ENCODE measurements at regions not wholly inside any gene's neighbourhood (a gene's known extent, or its start where the extent isn't known, plus 50 kb on each side); places are given as distances from the start of the nearest gene placed in this dataset.

GRCh38 chr17:15177343-15177742 lies 87.8 kb downstream of the PMP22 start:
- H3K27me3 ChIP-seq: peaks cover 0 to 22% (median 0%) of the 10 kb centered on the region in 4 donors
- no peaks in the 10 kb centered on the region for H3K36me3 ChIP-seq
- no peaks in the 10 kb centered on the region for H3K9me3 ChIP-seq
- 96% methylated on average over 2 of the region's 2 CpGs for WGBS
- peak; percentile 64 for DNase-seq (ENCODE audit: extremely low spot score)
- no peak for TF ChIP-seq CTCF (IDR thresholded peaks at IDR 0.05)
- no peak for TF ChIP-seq POLR2AphosphoS5 (IDR thresholded peaks at IDR 0.05)
- no peak for TF ChIP-seq EP300 (IDR thresholded peaks at IDR 0.05)
- no peak for TF ChIP-seq POLR2A (IDR thresholded peaks at IDR 0.05; ENCODE audit: low read depth)
- intact Hi-C loops (cut with DNase I): no loop called here
- H3K4me1 ChIP-seq: no peaks in the 10 kb centered on the region
- H3K4me3 ChIP-seq: no peak overlapping the region
- H3K27ac ChIP-seq (replicated peaks in 1 of 4): no peak overlapping the region

GRCh38 chr17:15175356-15175755 lies 89.8 kb downstream of the PMP22 start:
- Histone ChIP-seq H3K9me3 (no peaks in the 10 kb centered on the region), H3K27ac (replicated peaks in 1 of 4) (no peak overlapping the region), H3K4me3 (no peak overlapping the region), H3K4me1 (peaks cover 0 to 4% (median 0%) of the 10 kb centered on the region in 4 donors), H3K27me3 (peaks cover 0 to 22% (median 0%) of the 10 kb centered on the region in 4 donors), H3K36me3 (no peaks in the 10 kb centered on the region)
- peak; percentile 29 for DNase-seq (ENCODE audit: extremely low spot score)
- TF ChIP-seq POLR2A (IDR thresholded peaks at IDR 0.05; ENCODE audit: low read depth): no peak
- no peak for TF ChIP-seq CTCF (IDR thresholded peaks at IDR 0.05)
- no peak for TF ChIP-seq POLR2AphosphoS5 (IDR thresholded peaks at IDR 0.05)
- TF ChIP-seq EP300 (IDR thresholded peaks at IDR 0.05): no peak
- intact Hi-C loops (cut with DNase I): no loop called here
- WGBS: 59% methylated on average over 7 of the region's 7 CpGs

GRCh38 chr17:15171167-15172047 lies 93.7 kb downstream of the PMP22 start:
- intact Hi-C loops (cut with DNase I): no loop called here

GRCh38 chr17:15169676-15170075 lies 95.5 kb downstream of the PMP22 start:
- no peak overlapping the region for H3K27ac ChIP-seq (replicated peaks in 1 of 4)
- H3K9me3 ChIP-seq: no peaks in the 10 kb centered on the region
- no peak overlapping the region for H3K4me3 ChIP-seq
- TF ChIP-seq EP300 (IDR thresholded peaks at IDR 0.05): no peak
- no peak for TF ChIP-seq POLR2A (IDR thresholded peaks at IDR 0.05; ENCODE audit: low read depth)
- no peak for TF ChIP-seq CTCF (IDR thresholded peaks at IDR 0.05)
- TF ChIP-seq POLR2AphosphoS5 (IDR thresholded peaks at IDR 0.05): no peak
- intact Hi-C loops (cut with DNase I): no loop called here
- WGBS: 69% methylated on average over 2 of the region's 2 CpGs
- peak; percentile 3 for DNase-seq (ENCODE audit: extremely low spot score)
- H3K4me1 ChIP-seq: peaks cover 0 to 4% (median 0%) of the 10 kb centered on the region in 4 donors
- H3K36me3 ChIP-seq: no peaks in the 10 kb centered on the region
- peaks cover 0 to 31% (median 0%) of the 10 kb centered on the region in 4 donors for H3K27me3 ChIP-seq

More at GRCh38 chr17:15171167-15172047, 93.7 kb downstream of the PMP22 start:
- peaks cover 0 to 38% (median 0%) of the 10 kb centered on the region in 4 donors for H3K27me3 ChIP-seq
- 46% methylated on average over 9 of the region's 9 CpGs for WGBS
- no peaks in the 10 kb centered on the region for H3K36me3 ChIP-seq
- no peaks in the 10 kb centered on the region for H3K9me3 ChIP-seq
- TF ChIP-seq EP300 (IDR thresholded peaks at IDR 0.05) (no peak), CTCF (IDR thresholded peaks at IDR 0.05) (peak; percentile 44 to 74 (median 47))
- H3K4me3 ChIP-seq: no peak overlapping the region
- no peak overlapping the region for H3K27ac ChIP-seq (replicated peaks in 1 of 4)
- peaks cover 0 to 4% (median 0%) of the 10 kb centered on the region in 4 donors for H3K4me1 ChIP-seq
- peak; percentile 89 for DNase-seq (ENCODE audit: extremely low spot score)

Measured in esophagus muscularis mucosa (tissue), 4 donors.